A673 (cell line): ENCODE measurements at regions not wholly inside any gene's neighbourhood (a gene's known extent, or its start where the extent isn't known, plus 50 kb on each side); places are given as distances from the start of the nearest gene placed in this dataset.

ENCODE experiments used
- EZH2 ChIP-seq: fragments of 200-600 bp; sonication (generic); IDR thresholded peaks from 2 replicates; pipeline ENCODE4 v1.6.1; 2017; ENCODE audit warnings: borderline replicate concordance, low read depth, mild to moderate bottlenecking, mixed read lengths, antibody characterized with exemption, low read length; ENCODE audit not compliant: poor library complexity, severe bottlenecking
- TF ChIP-seq, protein P1 (sequence below): fragments of 300-800, 200-600 bp; sonication (generic); conservative IDR thresholded peaks from 2 replicates; pipeline ENCODE4 v1.5.1; 2017; ENCODE audit warnings: low read depth, mild to moderate bottlenecking, antibody characterized with exemption, low read length, moderate library complexity, mixed read lengths

DNA sequence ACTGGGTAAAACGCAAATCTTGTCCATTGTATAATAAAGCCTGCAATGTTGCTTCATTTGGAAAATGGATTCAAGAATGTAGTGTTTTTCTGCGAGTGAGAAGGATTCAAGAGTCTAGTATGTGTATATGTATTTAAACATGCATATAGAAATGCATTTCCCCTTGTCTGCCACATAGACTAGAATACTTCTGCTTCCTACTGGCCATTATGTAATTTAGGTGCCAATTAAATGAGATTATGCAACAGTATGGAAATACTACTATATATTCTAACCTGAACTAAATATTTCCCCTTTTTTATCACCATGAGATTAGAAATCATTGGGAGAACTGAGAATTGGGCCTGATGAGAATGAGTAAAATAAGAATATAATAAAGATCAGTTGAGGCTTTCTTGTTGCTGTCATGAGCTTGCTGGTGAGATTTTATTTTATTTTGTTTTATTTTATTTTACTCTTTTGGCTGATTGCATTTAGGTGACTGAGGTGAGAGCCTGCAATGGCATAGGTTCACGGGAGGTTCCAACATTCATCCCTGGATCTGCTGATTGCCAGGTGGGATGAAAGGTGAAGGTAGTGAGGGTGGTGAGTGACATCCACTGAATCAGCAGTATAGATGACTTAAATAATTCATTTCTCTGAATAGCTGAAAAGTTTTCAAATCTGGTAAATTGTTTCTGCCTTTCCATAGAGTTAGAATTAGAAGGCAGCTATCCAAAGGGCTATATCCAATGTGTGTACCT lies 95.6 kb upstream of the SLC4A4 start:
- TF ChIP-seq, protein P1, sequence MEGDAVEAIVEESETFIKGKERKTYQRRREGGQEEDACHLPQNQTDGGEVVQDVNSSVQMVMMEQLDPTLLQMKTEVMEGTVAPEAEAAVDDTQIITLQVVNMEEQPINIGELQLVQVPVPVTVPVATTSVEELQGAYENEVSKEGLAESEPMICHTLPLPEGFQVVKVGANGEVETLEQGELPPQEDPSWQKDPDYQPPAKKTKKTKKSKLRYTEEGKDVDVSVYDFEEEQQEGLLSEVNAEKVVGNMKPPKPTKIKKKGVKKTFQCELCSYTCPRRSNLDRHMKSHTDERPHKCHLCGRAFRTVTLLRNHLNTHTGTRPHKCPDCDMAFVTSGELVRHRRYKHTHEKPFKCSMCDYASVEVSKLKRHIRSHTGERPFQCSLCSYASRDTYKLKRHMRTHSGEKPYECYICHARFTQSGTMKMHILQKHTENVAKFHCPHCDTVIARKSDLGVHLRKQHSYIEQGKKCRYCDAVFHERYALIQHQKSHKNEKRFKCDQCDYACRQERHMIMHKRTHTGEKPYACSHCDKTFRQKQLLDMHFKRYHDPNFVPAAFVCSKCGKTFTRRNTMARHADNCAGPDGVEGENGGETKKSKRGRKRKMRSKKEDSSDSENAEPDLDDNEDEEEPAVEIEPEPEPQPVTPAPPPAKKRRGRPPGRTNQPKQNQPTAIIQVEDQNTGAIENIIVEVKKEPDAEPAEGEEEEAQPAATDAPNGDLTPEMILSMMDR: no peak
- TF ChIP-seq EZH2: no peak
